C4-2B (cell line): ENCODE measurements at regions not wholly inside any gene's neighbourhood (a gene's known extent, or its start where the extent isn't known, plus 50 kb on each side); places are given as distances from the start of the nearest gene placed in this dataset.

Source experiments
- ZFX ChIP-seq: fragments of 450-650 bp; IDR thresholded peaks from 2 replicates; pipeline ENCODE4 v1.6.1; 2017
- TF ChIP-seq, protein P1 (sequence below): fragments of 450-650 bp; conservative IDR thresholded peaks from 2 replicates; pipeline ENCODE4 v1.5.1; 2017; ENCODE audit warnings: mild to moderate bottlenecking

DNA sequence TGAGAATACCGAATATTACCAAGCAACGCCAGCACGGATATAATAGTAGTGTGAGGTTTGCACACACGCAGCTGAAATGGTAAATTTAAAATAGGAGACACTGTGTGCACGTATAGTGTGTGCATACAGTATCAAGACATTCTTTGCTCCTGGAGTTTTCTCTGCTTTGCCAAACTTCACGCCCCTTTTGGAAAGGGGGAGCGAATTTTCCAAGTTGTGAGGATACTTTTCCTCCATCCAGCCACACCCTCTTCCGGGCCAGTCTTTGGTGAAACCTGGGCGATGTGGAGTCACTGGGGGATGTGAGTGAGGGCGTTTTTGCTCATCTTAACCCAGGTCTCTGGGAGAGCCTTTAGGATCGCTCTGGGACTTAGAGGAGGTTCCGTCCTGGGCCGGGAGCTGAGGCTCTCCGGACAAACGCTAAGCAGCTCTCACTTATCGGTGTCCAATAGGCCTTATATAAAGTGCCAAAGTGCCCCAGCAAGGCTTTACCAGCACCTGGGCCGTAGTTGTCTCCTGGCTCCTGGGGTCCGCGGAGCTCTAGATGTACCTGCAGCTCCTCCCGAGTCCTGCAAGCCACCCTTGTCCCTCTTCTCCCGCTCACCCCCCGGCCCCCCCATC lies 160.0 kb upstream of the MKI67 start:
- TF ChIP-seq, protein P1, sequence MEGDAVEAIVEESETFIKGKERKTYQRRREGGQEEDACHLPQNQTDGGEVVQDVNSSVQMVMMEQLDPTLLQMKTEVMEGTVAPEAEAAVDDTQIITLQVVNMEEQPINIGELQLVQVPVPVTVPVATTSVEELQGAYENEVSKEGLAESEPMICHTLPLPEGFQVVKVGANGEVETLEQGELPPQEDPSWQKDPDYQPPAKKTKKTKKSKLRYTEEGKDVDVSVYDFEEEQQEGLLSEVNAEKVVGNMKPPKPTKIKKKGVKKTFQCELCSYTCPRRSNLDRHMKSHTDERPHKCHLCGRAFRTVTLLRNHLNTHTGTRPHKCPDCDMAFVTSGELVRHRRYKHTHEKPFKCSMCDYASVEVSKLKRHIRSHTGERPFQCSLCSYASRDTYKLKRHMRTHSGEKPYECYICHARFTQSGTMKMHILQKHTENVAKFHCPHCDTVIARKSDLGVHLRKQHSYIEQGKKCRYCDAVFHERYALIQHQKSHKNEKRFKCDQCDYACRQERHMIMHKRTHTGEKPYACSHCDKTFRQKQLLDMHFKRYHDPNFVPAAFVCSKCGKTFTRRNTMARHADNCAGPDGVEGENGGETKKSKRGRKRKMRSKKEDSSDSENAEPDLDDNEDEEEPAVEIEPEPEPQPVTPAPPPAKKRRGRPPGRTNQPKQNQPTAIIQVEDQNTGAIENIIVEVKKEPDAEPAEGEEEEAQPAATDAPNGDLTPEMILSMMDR, result no peak
- no peak for TF ChIP-seq ZFX
